HCT116 (cell line): ENCODE measurements at regions not wholly inside any gene's neighbourhood (a gene's known extent, or its start where the extent isn't known, plus 50 kb on each side); places are given as distances from the start of the nearest gene placed in this dataset.

ENCODE experiments used
- EZH2 ChIP-seq: fragments of 200-600 bp; sonication (generic); IDR thresholded peaks from 2 replicates; pipeline ENCODE4 v1.6.1; 2017; ENCODE audit warnings: antibody characterized with exemption, mixed run types
- FOSL1 ChIP-seq: IDR thresholded peaks from 2 replicates; pipeline ENCODE4 v1.6.1; 2012; ENCODE audit warnings: low read depth
- POLR2A ChIP-seq: IDR thresholded peaks from 2 replicates; pipeline ENCODE4 v1.7.0; 2011; ENCODE audit warnings: borderline replicate concordance; ENCODE audit not compliant: insufficient read depth, insufficient read length; ENCODE audit errors: extremely low read depth
- POLR2AphosphoS5 ChIP-seq: IDR thresholded peaks from 2 replicates; pipeline ENCODE4 v1.6.1; 2011; ENCODE audit warnings: mild to moderate bottlenecking, low read depth, low read length, moderate library complexity
- RAD21 ChIP-seq: IDR thresholded peaks from 2 replicates; pipeline ENCODE4 v1.6.1; 2012; ENCODE audit warnings: low read depth, mild to moderate bottlenecking
- ZFX ChIP-seq: fragments of 450-650 bp; IDR thresholded peaks from 2 replicates; pipeline ENCODE4 v1.6.1; 2017
- ZNF274 ChIP-seq: fragments of 200-500 bp; sonication (Bioruptor generic); IDR thresholded peaks from 2 replicates; pipeline ENCODE4 v1.6.1; 2014; ENCODE audit warnings: mild to moderate bottlenecking, low read depth, low read length, inconsistent platforms
- TF ChIP-seq, protein P1 (sequence below), 3 experiments: fragments of 200-600 bp in 1 of 3; sonication (generic) in 1 of 3; IDR thresholded peaks in 2 of 3; conservative IDR thresholded peaks in 1 of 3; 2 replicates each; pipeline ENCODE4 v1.5.1; 2012 to 2017; ENCODE audit warnings: low read depth in 2 of 3, low read length in 2 of 3, antibody characterized with exemption in 1 of 3, borderline replicate concordance in 1 of 3, control low read depth in 1 of 3, mild to moderate bottlenecking in 1 of 3, mixed read lengths in 1 of 3, mixed run types in 1 of 3, moderate library complexity in 1 of 3; ENCODE audit not compliant: insufficient read depth in 1 of 3
- TF ChIP-seq, protein P2 (sequence below): IDR thresholded peaks from 2 replicates; pipeline ENCODE4 v1.6.1; 2012; ENCODE audit warnings: low read depth
- TF ChIP-seq, protein P3 (sequence below): IDR thresholded peaks from 2 replicates; pipeline ENCODE4 v1.6.1; 2011; ENCODE audit warnings: mild to moderate bottlenecking, low read length, moderate library complexity; ENCODE audit not compliant: insufficient replicate concordance; ENCODE audit errors: extremely low read depth
- TF ChIP-seq, protein P4 (sequence below): IDR thresholded peaks from 2 replicates; pipeline ENCODE4 v1.6.1; 2012

DNA sequence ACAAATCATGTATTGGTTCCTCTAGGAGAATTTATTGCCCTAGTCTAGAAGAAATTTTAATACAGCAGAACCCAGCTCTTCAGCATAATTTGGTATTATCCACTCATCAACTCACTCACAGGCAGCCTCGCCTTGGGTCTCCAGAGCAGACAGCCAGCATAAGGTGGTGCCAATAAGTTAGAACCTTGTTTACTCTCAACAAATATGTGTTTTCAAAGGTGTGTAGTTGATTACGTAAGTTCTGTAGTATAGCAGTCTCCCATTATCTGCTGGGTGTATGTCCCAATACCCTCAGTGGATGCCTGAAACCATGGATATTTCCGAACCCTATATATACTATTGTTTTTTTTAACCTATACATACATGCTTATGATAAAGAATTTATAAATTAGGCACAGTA is 522.5 kb upstream of the LRRN3 start:
- TF ChIP-seq POLR2AphosphoS5, result no peak
- no peak for TF ChIP-seq ZNF274
- TF ChIP-seq, protein P1, sequence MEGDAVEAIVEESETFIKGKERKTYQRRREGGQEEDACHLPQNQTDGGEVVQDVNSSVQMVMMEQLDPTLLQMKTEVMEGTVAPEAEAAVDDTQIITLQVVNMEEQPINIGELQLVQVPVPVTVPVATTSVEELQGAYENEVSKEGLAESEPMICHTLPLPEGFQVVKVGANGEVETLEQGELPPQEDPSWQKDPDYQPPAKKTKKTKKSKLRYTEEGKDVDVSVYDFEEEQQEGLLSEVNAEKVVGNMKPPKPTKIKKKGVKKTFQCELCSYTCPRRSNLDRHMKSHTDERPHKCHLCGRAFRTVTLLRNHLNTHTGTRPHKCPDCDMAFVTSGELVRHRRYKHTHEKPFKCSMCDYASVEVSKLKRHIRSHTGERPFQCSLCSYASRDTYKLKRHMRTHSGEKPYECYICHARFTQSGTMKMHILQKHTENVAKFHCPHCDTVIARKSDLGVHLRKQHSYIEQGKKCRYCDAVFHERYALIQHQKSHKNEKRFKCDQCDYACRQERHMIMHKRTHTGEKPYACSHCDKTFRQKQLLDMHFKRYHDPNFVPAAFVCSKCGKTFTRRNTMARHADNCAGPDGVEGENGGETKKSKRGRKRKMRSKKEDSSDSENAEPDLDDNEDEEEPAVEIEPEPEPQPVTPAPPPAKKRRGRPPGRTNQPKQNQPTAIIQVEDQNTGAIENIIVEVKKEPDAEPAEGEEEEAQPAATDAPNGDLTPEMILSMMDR (IDR thresholded peaks at IDR 0.05 in 2 of 3, conservative IDR thresholded peaks at IDR 0.05 in 1 of 3; ENCODE audit: borderline replicate concordance in 1 of 3, insufficient read depth in 1 of 3, low read depth in 2 of 3, low read length in 2 of 3), result no peak
- TF ChIP-seq, protein P2, sequence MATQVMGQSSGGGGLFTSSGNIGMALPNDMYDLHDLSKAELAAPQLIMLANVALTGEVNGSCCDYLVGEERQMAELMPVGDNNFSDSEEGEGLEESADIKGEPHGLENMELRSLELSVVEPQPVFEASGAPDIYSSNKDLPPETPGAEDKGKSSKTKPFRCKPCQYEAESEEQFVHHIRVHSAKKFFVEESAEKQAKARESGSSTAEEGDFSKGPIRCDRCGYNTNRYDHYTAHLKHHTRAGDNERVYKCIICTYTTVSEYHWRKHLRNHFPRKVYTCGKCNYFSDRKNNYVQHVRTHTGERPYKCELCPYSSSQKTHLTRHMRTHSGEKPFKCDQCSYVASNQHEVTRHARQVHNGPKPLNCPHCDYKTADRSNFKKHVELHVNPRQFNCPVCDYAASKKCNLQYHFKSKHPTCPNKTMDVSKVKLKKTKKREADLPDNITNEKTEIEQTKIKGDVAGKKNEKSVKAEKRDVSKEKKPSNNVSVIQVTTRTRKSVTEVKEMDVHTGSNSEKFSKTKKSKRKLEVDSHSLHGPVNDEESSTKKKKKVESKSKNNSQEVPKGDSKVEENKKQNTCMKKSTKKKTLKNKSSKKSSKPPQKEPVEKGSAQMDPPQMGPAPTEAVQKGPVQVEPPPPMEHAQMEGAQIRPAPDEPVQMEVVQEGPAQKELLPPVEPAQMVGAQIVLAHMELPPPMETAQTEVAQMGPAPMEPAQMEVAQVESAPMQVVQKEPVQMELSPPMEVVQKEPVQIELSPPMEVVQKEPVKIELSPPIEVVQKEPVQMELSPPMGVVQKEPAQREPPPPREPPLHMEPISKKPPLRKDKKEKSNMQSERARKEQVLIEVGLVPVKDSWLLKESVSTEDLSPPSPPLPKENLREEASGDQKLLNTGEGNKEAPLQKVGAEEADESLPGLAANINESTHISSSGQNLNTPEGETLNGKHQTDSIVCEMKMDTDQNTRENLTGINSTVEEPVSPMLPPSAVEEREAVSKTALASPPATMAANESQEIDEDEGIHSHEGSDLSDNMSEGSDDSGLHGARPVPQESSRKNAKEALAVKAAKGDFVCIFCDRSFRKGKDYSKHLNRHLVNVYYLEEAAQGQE, result no peak
- TF ChIP-seq, protein P3, sequence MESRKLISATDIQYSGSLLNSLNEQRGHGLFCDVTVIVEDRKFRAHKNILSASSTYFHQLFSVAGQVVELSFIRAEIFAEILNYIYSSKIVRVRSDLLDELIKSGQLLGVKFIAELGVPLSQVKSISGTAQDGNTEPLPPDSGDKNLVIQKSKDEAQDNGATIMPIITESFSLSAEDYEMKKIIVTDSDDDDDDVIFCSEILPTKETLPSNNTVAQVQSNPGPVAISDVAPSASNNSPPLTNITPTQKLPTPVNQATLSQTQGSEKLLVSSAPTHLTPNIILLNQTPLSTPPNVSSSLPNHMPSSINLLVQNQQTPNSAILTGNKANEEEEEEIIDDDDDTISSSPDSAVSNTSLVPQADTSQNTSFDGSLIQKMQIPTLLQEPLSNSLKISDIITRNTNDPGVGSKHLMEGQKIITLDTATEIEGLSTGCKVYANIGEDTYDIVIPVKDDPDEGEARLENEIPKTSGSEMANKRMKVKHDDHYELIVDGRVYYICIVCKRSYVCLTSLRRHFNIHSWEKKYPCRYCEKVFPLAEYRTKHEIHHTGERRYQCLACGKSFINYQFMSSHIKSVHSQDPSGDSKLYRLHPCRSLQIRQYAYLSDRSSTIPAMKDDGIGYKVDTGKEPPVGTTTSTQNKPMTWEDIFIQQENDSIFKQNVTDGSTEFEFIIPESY, result no peak
- no peak for TF ChIP-seq POLR2A
- TF ChIP-seq EZH2, result no peak
- no peak for TF ChIP-seq FOSL1
- TF ChIP-seq ZFX, result no peak
- no peak for TF ChIP-seq RAD21
- TF ChIP-seq, protein P4, sequence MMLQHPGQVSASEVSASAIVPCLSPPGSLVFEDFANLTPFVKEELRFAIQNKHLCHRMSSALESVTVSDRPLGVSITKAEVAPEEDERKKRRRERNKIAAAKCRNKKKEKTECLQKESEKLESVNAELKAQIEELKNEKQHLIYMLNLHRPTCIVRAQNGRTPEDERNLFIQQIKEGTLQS, result no peak
